ENCODE measurements at regions not wholly inside any gene's neighbourhood (a gene's known extent, or its start where the extent isn't known, plus 50 kb on each side); places are given as distances from the start of the nearest gene placed in this dataset.

- no peak overlapping the region for H3K4me3 ChIP-seq (replicated peaks in 1 of 3; ENCODE audit: low read depth in 2 of 3, low read length in 3 of 3)
- H3K4me1 Mint-ChIP-seq: no peaks in the 10 kb centered on the region
- no peak overlapping the region for H2AFZ ChIP-seq (ENCODE audit: insufficient read depth, low read depth, low read length, poor library complexity, severe bottlenecking)
- H3K9me3 Mint-ChIP-seq: no peaks in the 10 kb centered on the region
- intact Hi-C loops (cut with micrococcal nuclease): no loop called here
- H3K27me3 ChIP-seq (ENCODE audit: control insufficient read depth in 2 of 2, insufficient read depth in 2 of 2, low read length in 2 of 2): no peaks in the 10 kb centered on the region
- no peak overlapping the region for H3K9ac ChIP-seq (ENCODE audit: insufficient read depth, low read length, poor library complexity, severe bottlenecking)
- no peak overlapping the region for H3K27ac ChIP-seq (ENCODE audit: low read depth in 1 of 2, low read length in 2 of 2)
- no peaks in the 10 kb centered on the region for H3K27me3 Mint-ChIP-seq (ENCODE audit: low read depth in 3 of 3)
- H3K27ac Mint-ChIP-seq: no peak overlapping the region
- no peak for DNase-seq
- no peak for TF ChIP-seq CTCF (IDR thresholded peaks at IDR 0.05)
- no peak overlapping the region for H3K4me3 Mint-ChIP-seq
- H3K4me2 ChIP-seq (replicated peaks; ENCODE audit: extremely low read depth, low read length, poor library complexity, severe bottlenecking): no peak overlapping the region
- no peaks in the 10 kb centered on the region for H3K4me1 ChIP-seq (ENCODE audit: control insufficient read depth in 1 of 2, insufficient read depth in 2 of 2, low read length in 2 of 2)
- no peaks in the 10 kb centered on the region for H3K79me2 ChIP-seq (ENCODE audit: insufficient read depth, low read length)
- no CpG with 5 or more reads among the region's 5 CpGs for WGBS (ENCODE audit: insufficient coverage)
- no peaks in the 10 kb centered on the region for H3K36me3 Mint-ChIP-seq
- no peaks in the 10 kb centered on the region for H3K9me3 ChIP-seq (replicated peaks in 1 of 2; ENCODE audit: control insufficient read depth in 1 of 2, insufficient read depth in 1 of 2, low read length in 2 of 2)
- no peaks in the 10 kb centered on the region for H4K20me1 ChIP-seq (ENCODE audit: insufficient read depth, low read length)
- no peaks in the 10 kb centered on the region for H3K36me3 ChIP-seq (replicated peaks in 1 of 2; ENCODE audit: control insufficient read depth in 1 of 2, insufficient read depth in 2 of 2, low read length in 2 of 2)
These were observed 155.2 kb downstream of the SH2D1A start for GRCh38 chrX:124501586-124501985.

- Mint-ChIP-seq H3K27ac (no peak overlapping the region), H3K9me3 (no peaks in the 10 kb centered on the region), H3K27me3 (ENCODE audit: low read depth in 3 of 3) (no peaks in the 10 kb centered on the region), H3K4me3 (no peak overlapping the region), H3K36me3 (no peaks in the 10 kb centered on the region), H3K4me1 (no peaks in the 10 kb centered on the region)
- Histone ChIP-seq H2AFZ (ENCODE audit: insufficient read depth, low read depth, low read length, poor library complexity, severe bottlenecking) (no peak overlapping the region), H3K4me3 (replicated peaks in 1 of 3; ENCODE audit: low read depth in 2 of 3, low read length in 3 of 3) (no peak overlapping the region), H3K36me3 (replicated peaks in 1 of 2; ENCODE audit: control insufficient read depth in 1 of 2, insufficient read depth in 2 of 2, low read length in 2 of 2) (no peaks in the 10 kb centered on the region), H4K20me1 (ENCODE audit: insufficient read depth, low read length) (no peaks in the 10 kb centered on the region), H3K4me2 (replicated peaks; ENCODE audit: extremely low read depth, low read length, poor library complexity, severe bottlenecking) (no peak overlapping the region), H3K79me2 (ENCODE audit: insufficient read depth, low read length) (no peaks in the 10 kb centered on the region), H3K27ac (ENCODE audit: low read depth in 1 of 2, low read length in 2 of 2) (no peak overlapping the region), H3K9me3 (replicated peaks in 1 of 2; ENCODE audit: control insufficient read depth in 1 of 2, insufficient read depth in 1 of 2, low read length in 2 of 2) (no peaks in the 10 kb centered on the region), H3K27me3 (ENCODE audit: control insufficient read depth in 2 of 2, insufficient read depth in 2 of 2, low read length in 2 of 2) (no peaks in the 10 kb centered on the region), H3K9ac (ENCODE audit: insufficient read depth, low read length, poor library complexity, severe bottlenecking) (no peak overlapping the region), H3K4me1 (ENCODE audit: control insufficient read depth in 1 of 2, insufficient read depth in 2 of 2, low read length in 2 of 2) (no peaks in the 10 kb centered on the region)
- DNase-seq: no peak
- TF ChIP-seq CTCF (IDR thresholded peaks at IDR 0.05): no peak
- intact Hi-C loops (cut with micrococcal nuclease): no loop called here
- WGBS (ENCODE audit: insufficient coverage): no CpG with 5 or more reads among the region's 2 CpGs
These were observed 155.8 kb downstream of the SH2D1A start for GRCh38 chrX:124502166-124502565.

Measured in CD14-positive monocyte (primary cell).